H1 (cell line): ENCODE measurements at regions not wholly inside any gene's neighbourhood (a gene's known extent, or its start where the extent isn't known, plus 50 kb on each side); places are given as distances from the start of the nearest gene placed in this dataset. TPM values are rescaled to one million over a fixed set of nuclear protein-coding genes. Genes with fewer than 3 reads are reported as not detected.

ENCODE experiments used
- CTCF ChIA-PET: fragments of 300-600 bp; sonication (Branson Sonifier 250); formaldehyde crosslinking; loops from one replicate; lab custom pipeline; 2021; ENCODE audit not compliant: partially characterized antibody; lab: Charles Lee
- POLR2A ChIA-PET: fragments of 300-600 bp; sonication (Branson Sonifier 250); formaldehyde crosslinking; loops from one replicate; lab custom pipeline; 2021; ENCODE audit warnings: inconsistent platforms; ENCODE audit not compliant: partially characterized antibody; lab: Charles Lee
- DNase-seq, 2 experiments: peaks; one replicate each; pipeline versions ENCODE4 v3.0.0 to v3.0.0-alpha.2; 2010 to 2022; ENCODE audit warnings: low spot score in 2 of 2, low read depth in 1 of 2, mixed read lengths in 1 of 2
- FAIRE-seq: peaks from 2 replicates; lab custom pipeline; 2011; peaks lifted over from hg19 to GRCh38; lab: Jason Lieb, UNC
- H2AFZ ChIP-seq: 2 replicates; pipeline ENCODE4 v1.8.1; 2012; ENCODE audit warnings: low read length, inconsistent platforms
- H2AK5ac ChIP-seq: 2 replicates; pipeline ENCODE4 v1.6.1; 2013; ENCODE audit warnings: low read depth, low read length
- H2BK120ac ChIP-seq: replicated peaks from 2 replicates; pipeline ENCODE3; 2013; ENCODE audit warnings: low read depth, low read length, inconsistent platforms
- H2BK12ac ChIP-seq: 2 replicates; pipeline ENCODE4 v1.6.1; 2013; ENCODE audit warnings: low read depth, low read length
- H2BK15ac ChIP-seq: 2 replicates; pipeline ENCODE4 v1.6.1; 2013; ENCODE audit warnings: low read length
- H2BK20ac ChIP-seq: 2 replicates; pipeline ENCODE4 v1.6.1; 2013; ENCODE audit warnings: low read length
- H2BK5ac ChIP-seq: 2 replicates; pipeline ENCODE4 v1.6.1; 2013; ENCODE audit warnings: low read depth, low read length
- H3K14ac ChIP-seq: 2 replicates; pipeline ENCODE4 v1.6.1; 2013; ENCODE audit warnings: inconsistent platforms; ENCODE audit not compliant: insufficient read length
- H3K18ac ChIP-seq: 2 replicates; pipeline ENCODE4 v1.6.1; 2013; ENCODE audit warnings: low read length; ENCODE audit errors: extremely low read depth
- H3K23ac ChIP-seq: 2 replicates; pipeline ENCODE4 v1.6.1; 2013; ENCODE audit warnings: inconsistent platforms; ENCODE audit not compliant: insufficient read length
- H3K23me2 ChIP-seq: 2 replicates; pipeline ENCODE4 v1.6.1; 2013; ENCODE audit warnings: low read depth, low read length
- H3K27ac ChIP-seq: 2 replicates; pipeline ENCODE4 v1.6.1; 2011; ENCODE audit warnings: low read depth, low read length, inconsistent platforms
- H3K27me3 ChIP-seq, 4 experiments: replicated peaks in 1 of 4; 1 replicate in 1 of 4; 2 replicates in 3 of 4; pipeline versions ENCODE4 v1.6.1 to v1.8.1; 2011 to 2013; ENCODE audit warnings: low read length in 3 of 4, mild to moderate bottlenecking in 3 of 4, inconsistent platforms in 2 of 4, mixed read lengths in 2 of 4, moderate library complexity in 1 of 4; ENCODE audit not compliant: control insufficient read depth in 3 of 4, insufficient read depth in 3 of 4; ENCODE audit errors: extremely low read depth in 1 of 4
- H3K36me3 ChIP-seq, 4 experiments: 2 replicates each; pipeline versions ENCODE4 v1.6.1 to v1.8.1; 2011 to 2013; ENCODE audit warnings: mild to moderate bottlenecking in 4 of 4, low read length in 3 of 4, moderate library complexity in 2 of 4, control low read depth in 1 of 4, inconsistent platforms in 1 of 4; ENCODE audit not compliant: insufficient read depth in 4 of 4, control insufficient read depth in 2 of 4
- H3K4ac ChIP-seq: replicated peaks from 2 replicates; pipeline ENCODE3; 2013; ENCODE audit warnings: low read length, low read depth, mixed read lengths, inconsistent platforms; ENCODE audit not compliant: insufficient read length
- H3K4me1 ChIP-seq, 4 experiments: replicated peaks in 1 of 4; 1 replicate in 1 of 4; 2 replicates in 3 of 4; pipeline versions ENCODE4 v1.6.1 to v1.8.1; 2011 to 2013; ENCODE audit warnings: low read length in 3 of 4, inconsistent platforms in 2 of 4, mixed read lengths in 1 of 4; ENCODE audit not compliant: insufficient read depth in 4 of 4, control insufficient read depth in 3 of 4
- H3K4me2 ChIP-seq, 2 experiments: 2 replicates each; pipeline versions ENCODE4 v1.6.1 to v1.8.1; 2011 to 2013; ENCODE audit warnings: low read depth in 2 of 2, low read length in 2 of 2, control low read depth in 1 of 2, inconsistent platforms in 1 of 2, mild to moderate bottlenecking in 1 of 2; ENCODE audit not compliant: insufficient read depth in 1 of 2
- H3K4me3 ChIP-seq, 4 experiments: fragments of 200-600, 300-600 bp in 1 of 4; sonication (generic), shearing (Covaris generic), sonication (Bioruptor Twin) in 1 of 4; 2 replicates each; pipeline versions ENCODE4 v1.5.1 to v1.8.1; 2011 to 2016; ENCODE audit warnings: low read length in 4 of 4, low read depth in 3 of 4, control low read depth in 2 of 4, inconsistent platforms in 2 of 4, mild to moderate bottlenecking in 2 of 4, mixed read lengths in 1 of 4, moderate library complexity in 1 of 4; ENCODE audit not compliant: insufficient read depth in 2 of 4; ENCODE audit errors: extremely low read depth in 1 of 4
- H3K56ac ChIP-seq: replicated peaks from 2 replicates; pipeline ENCODE3; 2013; ENCODE audit warnings: low read depth, mild to moderate bottlenecking, mixed read lengths, low read length, inconsistent platforms; ENCODE audit not compliant: insufficient read length
- H3K79me1 ChIP-seq: 2 replicates; pipeline ENCODE4 v1.6.1; 2013; ENCODE audit warnings: low read depth, low read length, control low read depth
- H3K79me2 ChIP-seq, 2 experiments: 2 replicates each; pipeline versions ENCODE4 v1.6.1 to v1.8.1; 2012 to 2013; ENCODE audit warnings: low read length in 2 of 2, mild to moderate bottlenecking in 2 of 2, inconsistent platforms in 1 of 2; ENCODE audit not compliant: insufficient read depth in 2 of 2, control insufficient read depth in 1 of 2
- H3K9ac ChIP-seq, 4 experiments: replicated peaks in 1 of 4; 1 replicate in 1 of 4; 2 replicates in 3 of 4; pipeline versions ENCODE4 v1.6.1 to v1.8.1; 2011 to 2013; ENCODE audit warnings: low read depth in 3 of 4, low read length in 3 of 4, control low read depth in 2 of 4, mild to moderate bottlenecking in 2 of 4, moderate library complexity in 2 of 4, inconsistent platforms in 1 of 4; ENCODE audit errors: extremely low read depth in 1 of 4
- H3K9me3 ChIP-seq, 2 experiments: 2 replicates each; pipeline versions ENCODE4 v1.6.1 to v1.8.1; 2012 to 2013; ENCODE audit warnings: mild to moderate bottlenecking in 2 of 2, moderate library complexity in 2 of 2, control low read depth in 1 of 2, inconsistent platforms in 1 of 2, low read depth in 1 of 2, low read length in 1 of 2, mixed read lengths in 1 of 2; ENCODE audit not compliant: insufficient read depth in 2 of 2
- H4K20me1 ChIP-seq, 2 experiments: replicated peaks in 1 of 2; 2 replicates each; pipeline versions ENCODE3 to v1.8.1; 2011 to 2013; ENCODE audit warnings: inconsistent platforms in 2 of 2, low read length in 2 of 2, mild to moderate bottlenecking in 1 of 2; ENCODE audit not compliant: insufficient read depth in 2 of 2, control insufficient read depth in 1 of 2
- H4K5ac ChIP-seq: 2 replicates; pipeline ENCODE4 v1.6.1; 2013; ENCODE audit warnings: low read length, low read depth, mixed read lengths, inconsistent platforms; ENCODE audit not compliant: insufficient read length
- H4K8ac ChIP-seq: 2 replicates; pipeline ENCODE4 v1.8.0; 2013; ENCODE audit warnings: mild to moderate bottlenecking, moderate library complexity, low read length, inconsistent platforms; ENCODE audit not compliant: insufficient read depth; ENCODE audit errors: extremely low read depth
- H4K91ac ChIP-seq: replicated peaks from 2 replicates; pipeline ENCODE3; 2013; ENCODE audit warnings: low read length, mixed read lengths, inconsistent platforms; ENCODE audit not compliant: insufficient read length
- JUND ChIP-seq: IDR thresholded peaks from 2 replicates; pipeline ENCODE4 v1.6.1; 2011; ENCODE audit warnings: mild to moderate bottlenecking, improper control_type of control experiment, low read length
- POLR2A ChIP-seq, 2 experiments: IDR thresholded peaks; 1 replicate in 1 of 2; 2 replicates in 1 of 2; pipeline ENCODE4 v1.6.1; 2011; ENCODE audit warnings: low read depth in 2 of 2, low read length in 2 of 2, mild to moderate bottlenecking in 2 of 2; ENCODE audit errors: control extremely low read depth in 1 of 2
- RBBP5 ChIP-seq: IDR thresholded peaks from 2 replicates; pipeline ENCODE4 v1.7.1; 2012; ENCODE audit warnings: low read depth, mild to moderate bottlenecking, inconsistent platforms, low read length, moderate library complexity, borderline replicate concordance
- SIRT6 ChIP-seq: IDR thresholded peaks from one replicate; pipeline ENCODE4 v1.7.1; 2012; ENCODE audit warnings: low read length, inconsistent platforms
- SP2 ChIP-seq: IDR thresholded peaks from 2 replicates; pipeline ENCODE4 v1.6.1; 2012; ENCODE audit warnings: mild to moderate bottlenecking, low read length, inconsistent platforms
- TEAD4 ChIP-seq: IDR thresholded peaks from 2 replicates; pipeline ENCODE4 v1.6.1; 2012; ENCODE audit warnings: low read depth, low read length, inconsistent platforms, mixed read lengths
- YY1 ChIP-seq: IDR thresholded peaks from 2 replicates; pipeline ENCODE4 v1.6.1; 2011; ENCODE audit warnings: low read depth, mild to moderate bottlenecking, low read length
- small RNA-seq: library from polyadenylated mRNA; stranded (forward); fragments of <200 nt; extraction: miRNeasy Mini kit (QIAGEN cat#:217004); gene quantifications from one replicate; pipeline ENCODE3, GENCODE V24; 2013; ENCODE audit not compliant: insufficient read depth

GRCh38 chr1:190046231-190046630 lies 431.4 kb downstream of the BRINP3 start:
- Histone ChIP-seq H2BK5ac (no peak overlapping the region), H3K18ac (no peak overlapping the region), H3K23ac (no peak overlapping the region), H3K56ac (no peak overlapping the region), H2BK20ac (no peak overlapping the region), H2BK12ac (no peak overlapping the region), H3K14ac (no peak overlapping the region), H4K91ac (no peak overlapping the region), H2AK5ac (no peak overlapping the region), H3K4ac (no peak overlapping the region), H2BK15ac (no peak overlapping the region), H3K27me3 (no peaks in the 10 kb centered on the region), H3K9ac (no peak overlapping the region), H4K5ac (no peak overlapping the region), H2BK120ac (no peak overlapping the region), H3K79me2 (no peaks in the 10 kb centered on the region), H3K4me2 (no peak overlapping the region), H3K36me3 (no peaks in the 10 kb centered on the region), H3K79me1 (no peaks in the 10 kb centered on the region), H3K27ac (no peak overlapping the region), H4K20me1 (no peaks in the 10 kb centered on the region), H3K4me3 (no peak overlapping the region), H3K23me2 (no peaks in the 10 kb centered on the region), H2AFZ (no peak overlapping the region), H3K9me3 (no peaks in the 10 kb centered on the region), H4K8ac (no peak overlapping the region), H3K4me1 (peaks cover 0 to 2% (median 0%) of the 10 kb centered on the region in 4 experiments; a peak in 1 of 7 replicates)
- ChIA-PET CTCF (no interaction called here), POLR2A (no interaction called here)
- FAIRE-seq (no peak), DNase-seq (peak in 1 of 2 experiments; percentile 7)
- no peak for TF ChIP-seq SIRT6
- no peak for TF ChIP-seq SP2
- no peak for TF ChIP-seq POLR2A (IDR thresholded peaks at IDR 0.05; ENCODE audit: control extremely low read depth in 1 of 2, low read depth in 2 of 2, low read length in 2 of 2)
- TF ChIP-seq RBBP5, result no peak
- no peak for TF ChIP-seq YY1
- no peak for TF ChIP-seq JUND
- TF ChIP-seq TEAD4, result peak; percentile 60; the same call in 1 of the 2 replicates

Small RNA genes lying in the stretch of these regions (small RNA-seq; reads per million reads assigned to genes)
- not detected for gene AL136372.1
- gene AL357559.1, result not detected
- gene AL391813.1, result not detected
- gene RNA5SP73, result not detected
